ENCODE measurements at regions not wholly inside any gene's neighbourhood (a gene's known extent, or its start where the extent isn't known, plus 50 kb on each side); places are given as distances from the start of the nearest gene placed in this dataset.

GRCh38 chr3:182104881-182105280 lies 393.2 kb downstream of the SOX2 start:
- Histone ChIP-seq H3K4me3 (replicated peaks; ENCODE audit: insufficient read depth, low read length) (no peak overlapping the region), H3K27me3 (ENCODE audit: insufficient read depth, poor library complexity, severe bottlenecking) (no peaks in the 10 kb centered on the region), H3K27ac (replicated peaks) (no peak overlapping the region)
- DNase-seq (ENCODE audit: low read depth in 1 of 2, low spot score in 1 of 2), result no peak
- TF ChIP-seq POLR2AphosphoS5 (IDR thresholded peaks at IDR 0.05; ENCODE audit: low read depth) (no peak), REST (IDR thresholded peaks at IDR 0.05; ENCODE audit: insufficient replicate concordance, low read depth) (no peak), CTCF (IDR thresholded peaks at IDR 0.05; ENCODE audit: insufficient read depth, low read length) (no peak)

GRCh38 chr3:182105875-182106274 lies 394.1 kb downstream of the SOX2 start:
- Histone ChIP-seq H3K4me3 (replicated peaks; ENCODE audit: insufficient read depth, low read length) (no peak overlapping the region), H3K27me3 (ENCODE audit: insufficient read depth, poor library complexity, severe bottlenecking) (no peaks in the 10 kb centered on the region), H3K27ac (replicated peaks) (no peak overlapping the region)
- no peak for TF ChIP-seq CTCF (IDR thresholded peaks at IDR 0.05; ENCODE audit: insufficient read depth, low read length)
- DNase-seq (ENCODE audit: low read depth in 1 of 2, low spot score in 1 of 2), result no peak

- no peaks in the 10 kb centered on the region for H3K27me3 ChIP-seq (ENCODE audit: insufficient read depth, poor library complexity, severe bottlenecking)
- H3K4me3 ChIP-seq (replicated peaks; ENCODE audit: insufficient read depth, low read length), result no peak overlapping the region
- H3K27ac ChIP-seq (replicated peaks), result no peak overlapping the region
- TF ChIP-seq REST (IDR thresholded peaks at IDR 0.05; ENCODE audit: insufficient replicate concordance, low read depth), result no peak
- TF ChIP-seq POLR2AphosphoS5 (IDR thresholded peaks at IDR 0.05; ENCODE audit: low read depth), result no peak
- no peak for TF ChIP-seq SPI1 (IDR thresholded peaks at IDR 0.05; ENCODE audit: borderline replicate concordance, low read depth)
- no peak for TF ChIP-seq GABPA (IDR thresholded peaks at IDR 0.05; ENCODE audit: low read depth)
- TF ChIP-seq CTCF (IDR thresholded peaks at IDR 0.05; ENCODE audit: insufficient read depth, low read length), result no peak
- no peak for DNase-seq (ENCODE audit: low read depth in 1 of 2, low spot score in 1 of 2)
Observed at GRCh38 chr3:182108371-182108770, 396.6 kb downstream of the SOX2 start.

GRCh38 chr3:182111967-182112366 lies 400.2 kb downstream of the SOX2 start:
- TF ChIP-seq REST (IDR thresholded peaks at IDR 0.05; ENCODE audit: insufficient replicate concordance, low read depth), result no peak
- TF ChIP-seq POLR2AphosphoS5 (IDR thresholded peaks at IDR 0.05; ENCODE audit: low read depth), result no peak
- TF ChIP-seq GABPA (IDR thresholded peaks at IDR 0.05; ENCODE audit: low read depth), result no peak
- TF ChIP-seq CTCF (IDR thresholded peaks at IDR 0.05; ENCODE audit: insufficient read depth, low read length), result no peak
- TF ChIP-seq SPI1 (IDR thresholded peaks at IDR 0.05; ENCODE audit: borderline replicate concordance, low read depth), result no peak
- DNase-seq (ENCODE audit: low read depth in 1 of 2, low spot score in 1 of 2), result no peak
- Histone ChIP-seq H3K4me3 (replicated peaks; ENCODE audit: insufficient read depth, low read length) (no peak overlapping the region), H3K27ac (replicated peaks) (no peak overlapping the region), H3K27me3 (ENCODE audit: insufficient read depth, poor library complexity, severe bottlenecking) (no peaks in the 10 kb centered on the region)

Measured in HL-60 (cell line).